NCI-H345 (cell line): ENCODE measurements at regions not wholly inside any gene's neighbourhood (a gene's known extent, or its start where the extent isn't known, plus 50 kb on each side); places are given as distances from the start of the nearest gene placed in this dataset.

Experiments
- DNase-seq: peaks from one replicate; lab custom pipeline; 2025; lab: John Stamatoyannopoulos, UW

- no peak for DNase-seq
Observed at GRCh38 chr5:99721506-99721905, 792.7 kb upstream of the CHD1 start.

GRCh38 chr5:99715921-99716320 is 787.1 kb upstream of the CHD1 start:
- no peak for DNase-seq

- no peak for DNase-seq
Observed at GRCh38 chr5:99706160-99706559, 777.4 kb upstream of the CHD1 start.

GRCh38 chr5:99702565-99702964 is 773.8 kb upstream of the CHD1 start:
- DNase-seq = no peak

- no peak for DNase-seq
Observed at GRCh38 chr5:99694884-99695283, 766.1 kb upstream of the CHD1 start.

- no peak for DNase-seq
Observed at GRCh38 chr5:99686538-99686937, 757.7 kb upstream of the CHD1 start.

GRCh38 chr5:99675974-99676373 is 747.2 kb upstream of the CHD1 start:
- DNase-seq = no peak

- DNase-seq = no peak
Observed at GRCh38 chr5:99674101-99674500, 745.3 kb upstream of the CHD1 start.

- no peak for DNase-seq
Observed at GRCh38 chr5:99664972-99665371, 736.2 kb upstream of the CHD1 start.

GRCh38 chr5:99651298-99651697 is 722.5 kb upstream of the CHD1 start:
- DNase-seq = no peak

GRCh38 chr5:99646011-99646647 is 717.3 kb upstream of the CHD1 start:
- no peak for DNase-seq

GRCh38 chr5:99644822-99645221 is 716.0 kb upstream of the CHD1 start:
- no peak for DNase-seq

- no peak for DNase-seq
Observed at GRCh38 chr5:99640646-99641045, 711.8 kb upstream of the CHD1 start.

GRCh38 chr5:99639905-99640304 is 711.1 kb upstream of the CHD1 start:
- no peak for DNase-seq

GRCh38 chr5:99636663-99637062 is 707.9 kb upstream of the CHD1 start:
- no peak for DNase-seq

GRCh38 chr5:99621772-99622681 is 693.2 kb upstream of the CHD1 start:
- DNase-seq = no peak

GRCh38 chr5:99617335-99617734 is 688.5 kb upstream of the CHD1 start:
- DNase-seq = no peak

GRCh38 chr5:99614888-99615287 is 686.1 kb upstream of the CHD1 start:
- no peak for DNase-seq

GRCh38 chr5:99607124-99607523 is 678.3 kb upstream of the CHD1 start:
- DNase-seq = no peak

GRCh38 chr5:99605904-99606303 is 677.1 kb upstream of the CHD1 start:
- no peak for DNase-seq

- no peak for DNase-seq
Observed at GRCh38 chr5:99600952-99601351, 672.1 kb upstream of the CHD1 start.

- DNase-seq = no peak
Observed at GRCh38 chr5:99590806-99591205, 662.0 kb upstream of the CHD1 start.

GRCh38 chr5:99589424-99589823 is 660.6 kb upstream of the CHD1 start:
- no peak for DNase-seq

GRCh38 chr5:99587983-99588382 is 659.2 kb upstream of the CHD1 start:
- no peak for DNase-seq
